H1 (cell line): ENCODE measurements at regions not wholly inside any gene's neighbourhood (a gene's known extent, or its start where the extent isn't known, plus 50 kb on each side); places are given as distances from the start of the nearest gene placed in this dataset.

Source experiments
- CHD2 ChIP-seq: IDR thresholded peaks from 2 replicates; pipeline ENCODE4 v1.6.1; 2012; ENCODE audit warnings: low read length, improper control_type of control experiment
- CTCF ChIP-seq, 3 experiments: IDR thresholded peaks; 1 replicate in 2 of 3; 2 replicates in 1 of 3; pipeline versions ENCODE4 v1.5.1 to v1.6.1; 2011; ENCODE audit warnings: low read length in 3 of 3, mild to moderate bottlenecking in 3 of 3, inconsistent platforms in 2 of 3, low read depth in 1 of 3, moderate library complexity in 1 of 3; ENCODE audit not compliant: insufficient read depth in 1 of 3; ENCODE audit errors: control extremely low read depth in 1 of 3
- EP300 ChIP-seq, 2 experiments: IDR thresholded peaks; 1 replicate in 1 of 2; 2 replicates in 1 of 2; pipeline ENCODE4 v1.6.1; 2011 to 2012; ENCODE audit warnings: low read depth in 2 of 2, low read length in 2 of 2, mild to moderate bottlenecking in 2 of 2, borderline replicate concordance in 1 of 2, inconsistent platforms in 1 of 2, moderate library complexity in 1 of 2
- EZH2 ChIP-seq: fragments of 200-600 bp; sonication (generic); IDR thresholded peaks from 2 replicates; pipeline ENCODE4 v1.7.1; 2012; ENCODE audit warnings: low read depth, mild to moderate bottlenecking, moderate library complexity, low read length, inconsistent platforms; ENCODE audit not compliant: severe bottlenecking
- JUND ChIP-seq: IDR thresholded peaks from 2 replicates; pipeline ENCODE4 v1.6.1; 2011; ENCODE audit warnings: mild to moderate bottlenecking, improper control_type of control experiment, low read length
- MAX ChIP-seq: IDR thresholded peaks from 2 replicates; pipeline ENCODE4 v1.6.1; 2012; ENCODE audit warnings: inconsistent platforms
- NANOG ChIP-seq: IDR thresholded peaks from 2 replicates; pipeline ENCODE4 v1.6.1; 2011; ENCODE audit warnings: low read length, low read depth, mild to moderate bottlenecking, inconsistent platforms; ENCODE audit not compliant: insufficient read depth, poor library complexity, severe bottlenecking
- POLR2A ChIP-seq, 2 experiments: IDR thresholded peaks; 1 replicate in 1 of 2; 2 replicates in 1 of 2; pipeline ENCODE4 v1.6.1; 2011; ENCODE audit warnings: low read depth in 2 of 2, low read length in 2 of 2, mild to moderate bottlenecking in 2 of 2; ENCODE audit errors: control extremely low read depth in 1 of 2
- RAD21 ChIP-seq, 2 experiments: IDR thresholded peaks in 1 of 2; conservative IDR thresholded peaks in 1 of 2; 2 replicates each; pipeline ENCODE4 v1.6.1; 2011; ENCODE audit warnings: low read depth in 2 of 2, low read length in 2 of 2, improper control_type of control experiment in 1 of 2, inconsistent platforms in 1 of 2, mild to moderate bottlenecking in 1 of 2, moderate library complexity in 1 of 2
- RNF2 ChIP-seq: fragments of 200-900, 300-1000 bp; sonication (generic); IDR thresholded peaks from 2 replicates; pipeline ENCODE4 v1.7.1; 2016; ENCODE audit warnings: borderline replicate concordance, low read depth, mild to moderate bottlenecking, antibody characterized with exemption, low read length; ENCODE audit not compliant: poor library complexity, severe bottlenecking; ENCODE audit errors: missing control alignments
- SIN3A ChIP-seq, 2 experiments: IDR thresholded peaks in 1 of 2; conservative IDR thresholded peaks in 1 of 2; 2 replicates each; pipeline ENCODE4 v1.6.1; 2011 to 2012; ENCODE audit warnings: low read length in 2 of 2, improper control_type of control experiment in 1 of 2, low read depth in 1 of 2, mild to moderate bottlenecking in 1 of 2
- TF ChIP-seq, protein P1 (sequence below): fragments of 300-600 bp; sonication (generic); IDR thresholded peaks from 2 replicates; pipeline ENCODE4 v1.7.1; 2012; ENCODE audit warnings: low read length, moderate library complexity, mild to moderate bottlenecking, inconsistent platforms; ENCODE audit not compliant: insufficient replicate concordance

- no peak for TF ChIP-seq RAD21 (IDR thresholded peaks at IDR 0.05 in 1 of 2, conservative IDR thresholded peaks at IDR 0.05 in 1 of 2; ENCODE audit: low read depth in 2 of 2, low read length in 2 of 2)
- TF ChIP-seq POLR2A (IDR thresholded peaks at IDR 0.05; ENCODE audit: control extremely low read depth in 1 of 2, low read depth in 2 of 2, low read length in 2 of 2), result no peak
- TF ChIP-seq CTCF (IDR thresholded peaks at IDR 0.05; ENCODE audit: control extremely low read depth in 1 of 3, insufficient read depth in 1 of 3, low read depth in 1 of 3, low read length in 3 of 3), result no peak
- no peak for TF ChIP-seq SIN3A (conservative IDR thresholded peaks at IDR 0.05 in 1 of 2, IDR thresholded peaks at IDR 0.05 in 1 of 2; ENCODE audit: low read depth in 1 of 2, low read length in 2 of 2)
- TF ChIP-seq RNF2, result no peak
- TF ChIP-seq, protein P1, sequence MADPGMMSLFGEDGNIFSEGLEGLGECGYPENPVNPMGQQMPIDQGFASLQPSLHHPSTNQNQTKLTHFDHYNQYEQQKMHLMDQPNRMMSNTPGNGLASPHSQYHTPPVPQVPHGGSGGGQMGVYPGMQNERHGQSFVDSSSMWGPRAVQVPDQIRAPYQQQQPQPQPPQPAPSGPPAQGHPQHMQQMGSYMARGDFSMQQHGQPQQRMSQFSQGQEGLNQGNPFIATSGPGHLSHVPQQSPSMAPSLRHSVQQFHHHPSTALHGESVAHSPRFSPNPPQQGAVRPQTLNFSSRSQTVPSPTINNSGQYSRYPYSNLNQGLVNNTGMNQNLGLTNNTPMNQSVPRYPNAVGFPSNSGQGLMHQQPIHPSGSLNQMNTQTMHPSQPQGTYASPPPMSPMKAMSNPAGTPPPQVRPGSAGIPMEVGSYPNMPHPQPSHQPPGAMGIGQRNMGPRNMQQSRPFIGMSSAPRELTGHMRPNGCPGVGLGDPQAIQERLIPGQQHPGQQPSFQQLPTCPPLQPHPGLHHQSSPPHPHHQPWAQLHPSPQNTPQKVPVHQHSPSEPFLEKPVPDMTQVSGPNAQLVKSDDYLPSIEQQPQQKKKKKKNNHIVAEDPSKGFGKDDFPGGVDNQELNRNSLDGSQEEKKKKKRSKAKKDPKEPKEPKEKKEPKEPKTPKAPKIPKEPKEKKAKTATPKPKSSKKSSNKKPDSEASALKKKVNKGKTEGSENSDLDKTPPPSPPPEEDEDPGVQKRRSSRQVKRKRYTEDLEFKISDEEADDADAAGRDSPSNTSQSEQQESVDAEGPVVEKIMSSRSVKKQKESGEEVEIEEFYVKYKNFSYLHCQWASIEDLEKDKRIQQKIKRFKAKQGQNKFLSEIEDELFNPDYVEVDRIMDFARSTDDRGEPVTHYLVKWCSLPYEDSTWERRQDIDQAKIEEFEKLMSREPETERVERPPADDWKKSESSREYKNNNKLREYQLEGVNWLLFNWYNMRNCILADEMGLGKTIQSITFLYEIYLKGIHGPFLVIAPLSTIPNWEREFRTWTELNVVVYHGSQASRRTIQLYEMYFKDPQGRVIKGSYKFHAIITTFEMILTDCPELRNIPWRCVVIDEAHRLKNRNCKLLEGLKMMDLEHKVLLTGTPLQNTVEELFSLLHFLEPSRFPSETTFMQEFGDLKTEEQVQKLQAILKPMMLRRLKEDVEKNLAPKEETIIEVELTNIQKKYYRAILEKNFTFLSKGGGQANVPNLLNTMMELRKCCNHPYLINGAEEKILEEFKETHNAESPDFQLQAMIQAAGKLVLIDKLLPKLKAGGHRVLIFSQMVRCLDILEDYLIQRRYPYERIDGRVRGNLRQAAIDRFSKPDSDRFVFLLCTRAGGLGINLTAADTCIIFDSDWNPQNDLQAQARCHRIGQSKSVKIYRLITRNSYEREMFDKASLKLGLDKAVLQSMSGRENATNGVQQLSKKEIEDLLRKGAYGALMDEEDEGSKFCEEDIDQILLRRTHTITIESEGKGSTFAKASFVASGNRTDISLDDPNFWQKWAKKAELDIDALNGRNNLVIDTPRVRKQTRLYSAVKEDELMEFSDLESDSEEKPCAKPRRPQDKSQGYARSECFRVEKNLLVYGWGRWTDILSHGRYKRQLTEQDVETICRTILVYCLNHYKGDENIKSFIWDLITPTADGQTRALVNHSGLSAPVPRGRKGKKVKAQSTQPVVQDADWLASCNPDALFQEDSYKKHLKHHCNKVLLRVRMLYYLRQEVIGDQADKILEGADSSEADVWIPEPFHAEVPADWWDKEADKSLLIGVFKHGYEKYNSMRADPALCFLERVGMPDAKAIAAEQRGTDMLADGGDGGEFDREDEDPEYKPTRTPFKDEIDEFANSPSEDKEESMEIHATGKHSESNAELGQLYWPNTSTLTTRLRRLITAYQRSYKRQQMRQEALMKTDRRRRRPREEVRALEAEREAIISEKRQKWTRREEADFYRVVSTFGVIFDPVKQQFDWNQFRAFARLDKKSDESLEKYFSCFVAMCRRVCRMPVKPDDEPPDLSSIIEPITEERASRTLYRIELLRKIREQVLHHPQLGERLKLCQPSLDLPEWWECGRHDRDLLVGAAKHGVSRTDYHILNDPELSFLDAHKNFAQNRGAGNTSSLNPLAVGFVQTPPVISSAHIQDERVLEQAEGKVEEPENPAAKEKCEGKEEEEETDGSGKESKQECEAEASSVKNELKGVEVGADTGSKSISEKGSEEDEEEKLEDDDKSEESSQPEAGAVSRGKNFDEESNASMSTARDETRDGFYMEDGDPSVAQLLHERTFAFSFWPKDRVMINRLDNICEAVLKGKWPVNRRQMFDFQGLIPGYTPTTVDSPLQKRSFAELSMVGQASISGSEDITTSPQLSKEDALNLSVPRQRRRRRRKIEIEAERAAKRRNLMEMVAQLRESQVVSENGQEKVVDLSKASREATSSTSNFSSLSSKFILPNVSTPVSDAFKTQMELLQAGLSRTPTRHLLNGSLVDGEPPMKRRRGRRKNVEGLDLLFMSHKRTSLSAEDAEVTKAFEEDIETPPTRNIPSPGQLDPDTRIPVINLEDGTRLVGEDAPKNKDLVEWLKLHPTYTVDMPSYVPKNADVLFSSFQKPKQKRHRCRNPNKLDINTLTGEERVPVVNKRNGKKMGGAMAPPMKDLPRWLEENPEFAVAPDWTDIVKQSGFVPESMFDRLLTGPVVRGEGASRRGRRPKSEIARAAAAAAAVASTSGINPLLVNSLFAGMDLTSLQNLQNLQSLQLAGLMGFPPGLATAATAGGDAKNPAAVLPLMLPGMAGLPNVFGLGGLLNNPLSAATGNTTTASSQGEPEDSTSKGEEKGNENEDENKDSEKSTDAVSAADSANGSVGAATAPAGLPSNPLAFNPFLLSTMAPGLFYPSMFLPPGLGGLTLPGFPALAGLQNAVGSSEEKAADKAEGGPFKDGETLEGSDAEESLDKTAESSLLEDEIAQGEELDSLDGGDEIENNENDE, result no peak
- TF ChIP-seq MAX, result no peak
- TF ChIP-seq NANOG, result no peak
- no peak for TF ChIP-seq CHD2
- TF ChIP-seq EZH2, result no peak
- no peak for TF ChIP-seq JUND
- TF ChIP-seq EP300 (IDR thresholded peaks at IDR 0.05; ENCODE audit: borderline replicate concordance in 1 of 2, low read depth in 2 of 2, low read length in 2 of 2), result no peak
Measured at GRCh38 chr4:156144961-156145360, 191.3 kb upstream of the CTSO start.
